ENCODE measurements at regions not wholly inside any gene's neighbourhood (a gene's known extent, or its start where the extent isn't known, plus 50 kb on each side); places are given as distances from the start of the nearest gene placed in this dataset.

GRCh38 chr13:97567510-97568243, 133.7 kb downstream of the RAP2A start:
- TF ChIP-seq CTCF (conservative IDR thresholded peaks at IDR 0.05 in 1 of 2, IDR thresholded peaks at IDR 0.05 in 1 of 2; ENCODE audit: extremely low read depth in 1 of 2, insufficient read depth in 1 of 2, low read depth in 1 of 2, low read length in 2 of 2) (no peak), EZH2 (IDR thresholded peaks at IDR 0.05; ENCODE audit: borderline replicate concordance, low read length) (no peak)
